D341Med (cell line): ENCODE measurements at regions not wholly inside any gene's neighbourhood (a gene's known extent, or its start where the extent isn't known, plus 50 kb on each side); places are given as distances from the start of the nearest gene placed in this dataset.

Experiments used
- DNase-seq: peaks from one replicate; pipeline ENCODE4 v3.0.0; 2012; ENCODE audit warnings: low spot score

DNA sequence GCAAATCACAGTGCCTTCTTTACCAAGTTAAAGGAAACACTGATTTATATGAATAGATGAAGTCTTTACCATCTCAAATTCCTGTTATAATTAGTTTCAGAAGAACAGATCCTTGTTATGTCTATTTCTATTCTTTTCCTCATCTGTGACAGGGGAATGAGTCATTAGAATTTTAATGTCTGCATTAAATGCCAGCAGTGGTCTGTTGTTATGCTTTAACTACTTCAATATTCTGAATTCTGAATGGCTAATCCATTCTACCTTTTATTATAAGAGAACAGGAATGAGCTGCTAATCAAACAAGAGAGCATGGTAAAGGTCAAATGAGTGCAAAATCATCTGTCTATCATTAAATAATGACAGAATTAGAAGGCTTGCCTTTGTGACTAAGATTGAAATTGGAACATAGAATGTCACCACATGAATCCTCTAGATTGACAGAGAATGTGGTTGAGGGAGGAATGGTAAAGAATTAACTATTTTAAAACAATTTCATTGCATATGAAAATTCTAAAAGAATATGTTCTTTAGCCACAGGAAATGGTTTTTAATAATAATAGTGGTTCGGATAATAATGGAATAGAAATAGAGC, 935.5 kb downstream of the ADGRL3 start:
- no peak for DNase-seq

DNA sequence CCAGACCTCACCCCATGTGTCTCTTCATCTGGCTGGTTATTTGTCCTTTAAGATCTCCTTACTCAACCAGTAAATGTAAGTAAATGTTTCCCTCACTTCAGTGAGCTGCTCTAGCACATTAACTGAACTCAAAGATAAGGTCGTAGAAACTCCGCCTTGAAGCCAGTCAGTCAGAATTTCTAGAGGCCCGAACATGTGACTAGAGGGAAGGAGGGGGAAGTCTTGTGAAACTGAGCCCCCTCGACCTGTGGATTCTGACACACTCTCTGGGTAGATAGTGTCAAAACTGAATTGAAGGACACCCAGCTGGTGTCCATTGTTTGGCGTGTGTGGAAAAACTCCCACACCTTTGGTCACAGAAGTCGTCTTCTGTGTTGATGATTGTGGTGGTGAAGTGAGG, 933.9 kb downstream of the ADGRL3 start:
- DNase-seq = no peak

DNA sequence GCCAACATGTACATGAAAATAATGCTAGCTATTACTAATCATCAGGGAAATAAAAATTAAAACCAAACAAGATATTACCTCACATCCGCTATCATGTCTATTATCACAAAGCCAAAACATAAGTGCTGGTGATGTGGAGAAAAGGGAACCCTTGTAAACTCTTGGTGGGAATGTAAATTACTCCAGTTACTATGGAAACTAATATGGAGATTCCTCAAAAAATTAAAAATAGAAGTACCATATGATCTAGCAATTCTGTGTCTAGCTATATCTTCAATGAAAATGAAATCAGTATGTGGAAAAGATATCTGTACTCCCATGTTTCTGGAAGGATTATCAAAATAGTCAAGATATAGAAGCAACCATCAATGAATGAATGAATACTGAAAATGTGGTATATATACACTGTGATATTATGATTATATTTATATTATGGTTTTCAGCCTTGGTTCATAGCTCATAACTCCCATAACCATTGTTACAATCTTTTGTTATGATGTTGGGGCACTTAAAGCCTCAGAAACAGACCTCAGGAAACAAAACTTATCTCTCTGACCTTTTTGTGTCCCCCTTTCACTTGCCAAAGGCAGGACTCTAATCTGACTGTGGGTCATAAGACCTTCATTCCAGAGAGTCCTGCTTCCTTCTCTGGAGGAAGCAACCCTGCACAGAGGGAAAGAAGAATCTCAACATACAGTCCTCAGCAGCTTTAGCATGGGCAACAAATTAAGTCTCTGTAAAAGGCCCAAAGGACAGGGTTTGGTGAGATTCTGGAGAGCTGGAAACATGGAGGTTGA, 933.2 kb downstream of the ADGRL3 start:
- DNase-seq = no peak

DNA sequence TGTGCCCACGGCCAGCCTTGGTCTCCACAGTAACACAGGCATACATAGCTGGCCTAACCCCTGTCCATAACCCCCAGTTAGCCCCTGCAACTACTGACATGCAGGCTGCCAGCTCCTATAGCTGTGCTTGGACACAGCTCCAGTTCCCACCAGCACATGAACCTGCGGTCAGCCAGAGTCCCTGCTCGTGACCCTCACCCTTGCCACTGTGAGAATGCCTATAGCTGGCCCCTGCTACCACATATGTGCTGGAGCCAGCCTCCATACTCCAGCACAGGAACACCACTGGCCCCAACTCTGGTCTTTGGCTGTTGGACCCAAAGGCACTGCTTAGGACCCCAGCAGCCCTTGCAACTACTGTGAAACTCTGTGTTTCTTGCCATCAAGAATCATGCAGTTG, 930.9 kb downstream of the ADGRL3 start:
- no peak for DNase-seq

DNA sequence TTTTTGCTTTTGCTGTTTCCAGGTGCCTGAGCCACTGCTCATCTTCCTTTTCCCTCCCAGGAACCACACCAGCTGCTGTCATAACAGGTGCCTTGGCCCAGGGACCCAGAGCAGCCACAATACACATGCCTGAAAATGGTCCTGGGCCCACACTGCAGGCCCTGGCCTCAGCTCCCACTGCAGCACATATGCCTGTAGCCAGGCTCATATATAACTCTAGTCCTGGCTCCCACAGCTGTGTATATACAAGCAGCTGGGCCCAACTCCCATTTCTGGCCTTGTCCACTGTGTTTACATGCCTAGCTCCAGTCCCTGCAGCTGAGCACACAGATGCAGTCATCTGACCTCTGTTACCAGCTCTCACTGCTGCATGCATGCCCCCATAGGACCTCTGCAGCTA, 930.5 kb downstream of the ADGRL3 start:
- no peak for DNase-seq

DNA sequence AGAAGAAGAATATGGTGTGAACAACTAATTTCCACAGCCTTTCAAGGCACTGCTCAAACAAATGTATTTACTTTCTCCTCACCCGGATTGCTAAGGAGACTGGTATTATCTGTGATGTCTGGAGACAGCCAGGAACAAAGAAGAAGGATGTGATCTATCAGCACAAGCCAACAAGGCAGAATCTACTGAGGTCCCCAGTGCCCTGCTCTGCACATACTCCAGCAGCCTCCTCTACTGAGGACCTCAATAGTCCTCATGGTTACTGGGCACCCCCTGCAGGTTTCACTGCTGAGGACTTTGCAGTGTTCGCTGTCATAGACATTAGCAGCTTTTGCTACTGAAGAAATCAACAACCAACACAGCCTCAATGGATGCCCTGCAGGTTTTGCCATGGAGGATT, 930.1 kb downstream of the ADGRL3 start:
- peak; percentile 17 for DNase-seq
